Effector memory CD4-positive, alpha-beta T cell (primary cell): ENCODE measurements at regions not wholly inside any gene's neighbourhood (a gene's known extent, or its start where the extent isn't known, plus 50 kb on each side); places are given as distances from the start of the nearest gene placed in this dataset.

Experiments
- DNase-seq, 3 donors: peaks; one replicate each; pipeline ENCODE4 v3.0.0-alpha.2; 2020
- H3K27ac ChIP-seq: 2 replicates; pipeline ENCODE4 v1.7.0; 2013; ENCODE audit warnings: mild to moderate bottlenecking, low read length, moderate library complexity; ENCODE audit not compliant: insufficient read depth, poor library complexity, severe bottlenecking
- H3K27me3 ChIP-seq: replicated peaks from 2 replicates; pipeline ENCODE4 v1.7.0; 2013; ENCODE audit warnings: mild to moderate bottlenecking, low read length; ENCODE audit not compliant: insufficient read depth, control insufficient read depth, poor library complexity, severe bottlenecking
- H3K36me3 ChIP-seq: 2 replicates; pipeline ENCODE4 v1.7.0; 2013; ENCODE audit warnings: mild to moderate bottlenecking, low read length, moderate library complexity; ENCODE audit not compliant: control insufficient read depth, insufficient read depth
- H3K4me1 ChIP-seq: 2 replicates; pipeline ENCODE4 v1.7.0; 2013; ENCODE audit warnings: low read length, mild to moderate bottlenecking; ENCODE audit not compliant: control insufficient read depth, insufficient read depth, poor library complexity, severe bottlenecking
- H3K4me3 ChIP-seq: 2 replicates; pipeline ENCODE4 v1.7.0; 2013; ENCODE audit warnings: low read length, low read depth, mild to moderate bottlenecking; ENCODE audit not compliant: insufficient read depth, poor library complexity, severe bottlenecking
- H3K9me3 ChIP-seq: 2 replicates; pipeline ENCODE4 v1.7.0; 2013; ENCODE audit warnings: mild to moderate bottlenecking, low read length, moderate library complexity; ENCODE audit not compliant: control insufficient read depth

- no peaks in the 10 kb centered on the region for H3K9me3 ChIP-seq
- no peaks in the 10 kb centered on the region for H3K27me3 ChIP-seq
- DNase-seq, result no peak
- H3K4me3 ChIP-seq, result no peak overlapping the region
- no peaks in the 10 kb centered on the region for H3K36me3 ChIP-seq
- no peak overlapping the region for H3K27ac ChIP-seq
- H3K4me1 ChIP-seq, result peaks cover 11% of the 10 kb centered on the region
Observed at GRCh38 chr2:239748811-239749210, 276.3 kb downstream of the NDUFA10 start.

DNA sequence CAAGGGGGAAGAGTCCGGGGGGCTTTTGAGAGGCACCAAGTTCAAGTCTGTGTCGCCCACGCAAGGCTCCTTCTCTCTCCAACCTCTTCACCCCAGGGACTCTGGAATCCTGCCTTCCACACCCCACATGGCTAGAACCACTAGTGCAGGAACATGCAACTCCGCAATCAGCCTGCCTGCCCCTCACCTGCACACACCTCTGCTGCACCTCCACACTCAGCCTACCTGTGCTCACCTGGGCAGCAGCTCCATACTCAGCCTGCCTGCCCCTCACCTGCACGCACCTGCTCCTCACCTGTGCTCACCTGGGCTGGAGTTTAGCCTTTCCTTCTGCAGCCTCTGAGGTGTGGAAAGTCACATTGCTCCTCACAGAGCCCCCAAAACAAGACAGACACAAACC is 277.4 kb downstream of the NDUFA10 start:
- no peak overlapping the region for H3K4me3 ChIP-seq
- no peak for DNase-seq
- H3K4me1 ChIP-seq, result peaks cover 11% of the 10 kb centered on the region
- H3K27ac ChIP-seq, result no peak overlapping the region
- no peaks in the 10 kb centered on the region for H3K36me3 ChIP-seq
- H3K9me3 ChIP-seq, result no peaks in the 10 kb centered on the region
- no peaks in the 10 kb centered on the region for H3K27me3 ChIP-seq

- Histone ChIP-seq H3K9me3 (no peaks in the 10 kb centered on the region), H3K36me3 (no peaks in the 10 kb centered on the region)
- no peak for DNase-seq
Observed at GRCh38 chr2:239747274-239747673, 277.9 kb downstream of the NDUFA10 start.

DNA sequence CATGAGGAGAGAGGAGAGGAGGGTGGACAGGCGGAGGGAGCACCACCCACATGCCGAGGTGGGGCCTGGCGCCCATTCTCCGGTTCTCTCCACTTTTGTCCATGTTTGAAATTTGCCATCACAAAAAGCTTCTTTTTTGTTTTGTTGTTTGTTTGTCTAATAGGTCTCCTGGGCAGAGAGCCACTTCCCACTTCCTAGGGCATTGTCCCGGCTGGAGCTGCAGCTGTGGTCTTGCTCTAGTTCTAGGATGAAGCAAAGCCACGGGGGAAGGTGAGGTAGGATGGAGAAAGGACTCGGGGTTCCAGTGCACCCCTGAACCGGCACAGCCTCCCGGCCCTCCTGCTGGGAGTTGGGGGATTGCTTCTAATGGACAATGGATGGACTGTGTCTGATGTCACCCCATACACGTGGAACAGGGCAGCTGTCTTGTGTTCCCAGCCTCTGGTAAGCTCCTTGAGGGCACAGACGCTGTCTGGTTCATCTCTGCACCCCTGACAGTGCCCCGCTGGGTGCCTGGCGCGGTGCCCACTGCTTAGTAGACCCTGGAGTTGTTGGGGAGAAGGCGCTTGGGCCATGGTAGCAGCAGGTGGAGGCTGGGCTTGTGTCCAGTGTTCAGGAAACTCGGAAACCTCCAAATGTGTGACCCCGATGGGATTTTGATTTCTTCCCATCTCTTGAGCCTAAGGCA is 278.4 kb downstream of the NDUFA10 start:
- Histone ChIP-seq H3K9me3 (no peaks in the 10 kb centered on the region), H3K4me1 (peaks cover 5% of the 10 kb centered on the region), H3K27me3 (no peaks in the 10 kb centered on the region), H3K27ac (no peak overlapping the region), H3K4me3 (no peak overlapping the region), H3K36me3 (no peaks in the 10 kb centered on the region)
- DNase-seq, result no peak

More at GRCh38 chr2:239747274-239747673, 277.9 kb downstream of the NDUFA10 start:
- Histone ChIP-seq H3K4me3 (no peak overlapping the region), H3K27me3 (no peaks in the 10 kb centered on the region), H3K4me1 (peaks cover 10% of the 10 kb centered on the region), H3K27ac (no peak overlapping the region)

DNA sequence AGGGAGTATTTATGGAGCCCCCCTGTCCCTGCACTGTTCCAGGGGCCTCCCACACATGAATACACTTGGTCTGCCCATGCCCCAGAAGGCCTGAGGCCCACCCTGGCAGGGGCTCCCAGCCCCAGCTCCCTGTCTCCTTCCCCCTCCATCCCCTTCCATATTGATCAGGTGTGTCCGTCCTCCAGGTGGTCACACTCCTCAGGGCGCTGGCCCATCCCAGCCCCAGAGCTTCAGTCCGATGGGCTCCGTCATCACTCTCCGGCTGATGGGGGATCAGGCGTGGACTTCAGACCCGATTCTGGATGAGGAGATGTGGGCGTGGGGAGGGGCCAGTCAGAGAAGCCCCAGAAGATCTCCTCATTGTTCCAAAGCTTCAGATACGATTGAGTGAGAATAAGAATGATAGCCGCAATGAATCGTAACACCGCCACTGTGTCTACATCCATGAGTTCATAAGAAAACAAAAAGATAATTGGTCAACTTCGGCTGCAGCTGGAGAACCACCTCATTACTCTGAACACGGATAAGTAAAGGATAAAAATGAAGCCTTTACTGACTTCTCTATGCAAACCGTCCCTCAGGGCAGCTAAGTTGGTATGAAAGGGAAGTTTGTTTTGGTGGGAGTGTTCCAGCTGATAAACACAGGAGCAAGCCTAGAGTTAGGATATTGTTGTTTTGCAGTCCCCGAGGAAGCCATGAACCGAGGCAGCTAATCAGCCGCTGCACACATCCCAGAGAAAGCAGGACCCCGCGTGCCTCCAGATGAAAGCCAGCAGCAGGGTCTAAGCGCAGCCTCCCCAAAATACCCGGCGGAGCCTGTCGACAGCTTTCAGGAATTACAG is 279.5 kb downstream of the NDUFA10 start:
- Histone ChIP-seq H3K27me3 (no peaks in the 10 kb centered on the region), H3K9me3 (no peaks in the 10 kb centered on the region), H3K4me1 (no peaks in the 10 kb centered on the region), H3K4me3 (no peak overlapping the region), H3K27ac (no peak overlapping the region), H3K36me3 (no peaks in the 10 kb centered on the region)
- DNase-seq, result no peak

GRCh38 chr2:239744706-239745340 is 280.3 kb downstream of the NDUFA10 start:
- no peak overlapping the region for H3K27ac ChIP-seq
- H3K4me3 ChIP-seq, result no peak overlapping the region
- no peak for DNase-seq
- no peaks in the 10 kb centered on the region for H3K27me3 ChIP-seq
- H3K36me3 ChIP-seq, result no peaks in the 10 kb centered on the region
- H3K4me1 ChIP-seq, result no peaks in the 10 kb centered on the region
- H3K9me3 ChIP-seq, result no peaks in the 10 kb centered on the region

GRCh38 chr2:239743206-239743605 is 281.9 kb downstream of the NDUFA10 start:
- H3K4me1 ChIP-seq, result no peaks in the 10 kb centered on the region
- no peak overlapping the region for H3K4me3 ChIP-seq
- H3K27ac ChIP-seq, result no peak overlapping the region
- no peaks in the 10 kb centered on the region for H3K9me3 ChIP-seq
- H3K27me3 ChIP-seq, result no peaks in the 10 kb centered on the region
- no peaks in the 10 kb centered on the region for H3K36me3 ChIP-seq
- no peak for DNase-seq

DNA sequence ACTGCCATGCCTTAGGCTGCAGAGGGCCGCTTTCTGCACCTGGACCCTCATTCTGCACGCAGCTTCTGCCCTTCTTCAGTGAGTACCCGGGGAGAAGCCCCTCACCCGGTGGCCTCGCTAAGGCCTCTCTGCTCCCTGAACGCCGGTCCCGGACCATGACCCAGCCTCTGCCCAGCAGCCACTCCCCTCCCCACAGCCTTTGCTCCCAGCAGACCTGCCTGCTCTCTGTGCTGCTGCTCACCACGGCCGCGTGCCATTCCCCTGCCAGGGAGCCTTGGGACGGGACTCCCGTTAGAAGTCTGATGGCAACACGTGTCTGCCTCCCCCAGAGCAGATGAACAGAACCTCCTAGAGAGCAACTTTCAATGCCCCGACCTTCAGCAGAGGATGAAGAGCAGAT is 282.8 kb downstream of the NDUFA10 start:
- Histone ChIP-seq H3K27me3 (no peaks in the 10 kb centered on the region), H3K4me1 (no peaks in the 10 kb centered on the region), H3K9me3 (no peaks in the 10 kb centered on the region), H3K27ac (no peak overlapping the region), H3K4me3 (no peak overlapping the region), H3K36me3 (no peaks in the 10 kb centered on the region)
- no peak for DNase-seq

- H3K27ac ChIP-seq, result no peak overlapping the region
- H3K4me1 ChIP-seq, result no peaks in the 10 kb centered on the region
- no peaks in the 10 kb centered on the region for H3K9me3 ChIP-seq
- no peak overlapping the region for H3K4me3 ChIP-seq
- DNase-seq, result no peak
- no peaks in the 10 kb centered on the region for H3K36me3 ChIP-seq
- H3K27me3 ChIP-seq, result no peaks in the 10 kb centered on the region
Observed at GRCh38 chr2:239739206-239739605, 285.9 kb downstream of the NDUFA10 start.

GRCh38 chr2:239738159-239738558 is 287.0 kb downstream of the NDUFA10 start:
- Histone ChIP-seq H3K4me3 (no peak overlapping the region), H3K36me3 (no peaks in the 10 kb centered on the region), H3K9me3 (no peaks in the 10 kb centered on the region), H3K27me3 (no peaks in the 10 kb centered on the region), H3K27ac (no peak overlapping the region), H3K4me1 (no peaks in the 10 kb centered on the region)
- DNase-seq, result no peak
